Ascending aorta (tissue), 2 donors: ENCODE measurements at regions not wholly inside any gene's neighbourhood (a gene's known extent, or its start where the extent isn't known, plus 50 kb on each side); places are given as distances from the start of the nearest gene placed in this dataset.

Experiments used
- DNase-seq, 2 donors: peaks; one replicate each; pipeline ENCODE4 v3.0.0-alpha.2; 2019; ENCODE audit warnings: low spot score in 2 of 2
- H3K27ac ChIP-seq, 2 donors: fragments of 200-600 bp; sonication (generic); one replicate each; pipeline ENCODE4 v1.5.1; 2016 to 2017; ENCODE audit warnings: mild to moderate bottlenecking in 1 of 2
- H3K27me3 ChIP-seq: fragments of 200-600 bp; sonication (generic); one replicate; pipeline ENCODE4 v1.5.1; 2017
- H3K36me3 ChIP-seq, 2 donors: fragments of 200-600 bp; sonication (generic); one replicate each; pipeline ENCODE4 v1.5.1; 2016
- H3K4me1 ChIP-seq, 2 donors: fragments of 200-600 bp; sonication (generic); one replicate each; pipeline ENCODE4 v1.5.1; 2016 to 2017; ENCODE audit warnings: mild to moderate bottlenecking in 1 of 2
- H3K4me3 ChIP-seq, 2 donors: fragments of 200-600 bp; sonication (generic); one replicate each; pipeline ENCODE4 v1.5.1; 2016 to 2017; ENCODE audit warnings: mild to moderate bottlenecking in 1 of 2
- H3K9me3 ChIP-seq, 2 donors: fragments of 200-600 bp; sonication (generic); one replicate each; pipeline ENCODE4 v1.5.1; 2016
- intact Hi-C: fragments of 100-400 bp; cut with DNase I; formaldehyde crosslinking; loops from one replicate; pipeline ENCODE4 v1.15.1; 2023
- TF ChIP-seq, protein P1 (sequence below), 3 experiments: fragments of 200-600 bp in 2 of 3; fragments of 450-650 bp in 1 of 3; sonication (generic) in 2 of 3; IDR thresholded peaks; one replicate each; pipeline ENCODE4 v1.5.1; 2016 to 2019; ENCODE audit warnings: antibody characterized with exemption in 3 of 3, mild to moderate bottlenecking in 1 of 3, moderate library complexity in 1 of 3

DNA sequence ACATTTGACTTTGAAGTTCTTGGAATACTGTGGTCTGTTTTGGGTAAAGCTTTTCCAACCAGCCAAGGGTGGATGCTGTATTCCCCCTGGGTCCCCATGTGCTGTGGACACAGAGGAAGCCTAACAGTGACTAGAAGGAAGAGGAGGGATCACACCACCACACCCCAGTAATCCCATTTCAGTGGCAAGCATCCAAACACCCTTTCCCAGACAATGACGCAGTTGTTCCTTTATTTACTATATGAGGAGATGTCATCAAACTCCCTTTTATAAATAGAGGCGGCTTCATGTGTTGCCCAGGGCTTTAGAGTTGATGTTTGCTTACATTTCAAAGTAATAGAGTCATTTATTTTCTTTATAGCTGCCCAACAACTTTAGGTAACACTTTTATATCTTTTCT is 959.4 kb upstream of the GYPC start:
- H3K27ac ChIP-seq: no peak overlapping the region
- H3K4me1 ChIP-seq: no peaks in the 10 kb centered on the region
- TF ChIP-seq, protein P1, sequence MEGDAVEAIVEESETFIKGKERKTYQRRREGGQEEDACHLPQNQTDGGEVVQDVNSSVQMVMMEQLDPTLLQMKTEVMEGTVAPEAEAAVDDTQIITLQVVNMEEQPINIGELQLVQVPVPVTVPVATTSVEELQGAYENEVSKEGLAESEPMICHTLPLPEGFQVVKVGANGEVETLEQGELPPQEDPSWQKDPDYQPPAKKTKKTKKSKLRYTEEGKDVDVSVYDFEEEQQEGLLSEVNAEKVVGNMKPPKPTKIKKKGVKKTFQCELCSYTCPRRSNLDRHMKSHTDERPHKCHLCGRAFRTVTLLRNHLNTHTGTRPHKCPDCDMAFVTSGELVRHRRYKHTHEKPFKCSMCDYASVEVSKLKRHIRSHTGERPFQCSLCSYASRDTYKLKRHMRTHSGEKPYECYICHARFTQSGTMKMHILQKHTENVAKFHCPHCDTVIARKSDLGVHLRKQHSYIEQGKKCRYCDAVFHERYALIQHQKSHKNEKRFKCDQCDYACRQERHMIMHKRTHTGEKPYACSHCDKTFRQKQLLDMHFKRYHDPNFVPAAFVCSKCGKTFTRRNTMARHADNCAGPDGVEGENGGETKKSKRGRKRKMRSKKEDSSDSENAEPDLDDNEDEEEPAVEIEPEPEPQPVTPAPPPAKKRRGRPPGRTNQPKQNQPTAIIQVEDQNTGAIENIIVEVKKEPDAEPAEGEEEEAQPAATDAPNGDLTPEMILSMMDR (IDR thresholded peaks at IDR 0.05): no peak
- no peak overlapping the region for H3K4me3 ChIP-seq
- intact Hi-C loops: no loop called here
- DNase-seq: no peak
- no peaks in the 10 kb centered on the region for H3K27me3 ChIP-seq
- H3K36me3 ChIP-seq: no peaks in the 10 kb centered on the region
- no peaks in the 10 kb centered on the region for H3K9me3 ChIP-seq

DNA sequence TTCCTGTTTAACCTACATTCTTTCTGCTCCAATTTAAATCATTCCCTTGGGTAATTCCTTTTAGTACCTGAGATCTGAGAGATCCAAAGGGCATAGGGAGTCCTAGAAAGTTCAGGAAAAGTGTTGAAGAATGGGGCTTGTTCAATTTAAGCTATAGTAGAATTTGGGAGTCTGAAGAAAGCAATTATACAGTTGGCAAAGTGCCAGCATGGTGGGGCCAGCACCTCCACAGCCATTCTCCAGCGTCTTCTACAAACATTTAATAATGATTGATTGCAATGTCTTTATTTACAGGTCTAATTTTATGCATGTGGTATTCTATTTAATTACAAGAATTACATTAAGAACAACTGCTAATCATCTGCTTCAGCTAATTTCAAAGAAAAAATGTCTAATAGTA is 957.7 kb upstream of the GYPC start:
- H3K27ac ChIP-seq: no peak overlapping the region
- H3K9me3 ChIP-seq: no peaks in the 10 kb centered on the region
- TF ChIP-seq, protein P1 (IDR thresholded peaks at IDR 0.05): no peak
- DNase-seq: no peak
- H3K4me1 ChIP-seq: no peaks in the 10 kb centered on the region
- H3K27me3 ChIP-seq: no peaks in the 10 kb centered on the region
- intact Hi-C loops: no loop called here
- no peak overlapping the region for H3K4me3 ChIP-seq
- H3K36me3 ChIP-seq: no peaks in the 10 kb centered on the region

DNA sequence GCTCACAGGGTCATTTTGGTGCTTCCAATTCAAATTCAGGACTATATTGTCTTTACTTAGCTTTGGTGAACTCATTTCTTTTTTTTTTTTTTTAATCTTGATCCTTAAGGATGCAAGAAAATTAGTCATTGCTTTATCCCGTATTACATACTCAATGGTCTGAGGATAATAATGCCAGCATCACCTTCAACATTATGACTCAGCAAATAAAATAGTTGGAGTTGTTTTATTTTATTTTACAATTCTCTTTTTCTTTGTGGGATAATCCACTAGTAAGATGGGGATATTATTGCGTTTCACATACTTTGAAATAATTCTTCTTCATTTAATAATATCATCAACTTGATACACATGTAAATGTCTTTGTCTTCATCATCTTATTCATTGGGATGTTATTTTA is 954.9 kb upstream of the GYPC start:
- no peak for DNase-seq
- Histone ChIP-seq H3K4me1 (no peaks in the 10 kb centered on the region), H3K9me3 (no peaks in the 10 kb centered on the region), H3K4me3 (no peak overlapping the region), H3K27me3 (no peaks in the 10 kb centered on the region), H3K27ac (no peak overlapping the region), H3K36me3 (no peaks in the 10 kb centered on the region)
- TF ChIP-seq, protein P1 (IDR thresholded peaks at IDR 0.05): no peak
- intact Hi-C loops: no loop called here

DNA sequence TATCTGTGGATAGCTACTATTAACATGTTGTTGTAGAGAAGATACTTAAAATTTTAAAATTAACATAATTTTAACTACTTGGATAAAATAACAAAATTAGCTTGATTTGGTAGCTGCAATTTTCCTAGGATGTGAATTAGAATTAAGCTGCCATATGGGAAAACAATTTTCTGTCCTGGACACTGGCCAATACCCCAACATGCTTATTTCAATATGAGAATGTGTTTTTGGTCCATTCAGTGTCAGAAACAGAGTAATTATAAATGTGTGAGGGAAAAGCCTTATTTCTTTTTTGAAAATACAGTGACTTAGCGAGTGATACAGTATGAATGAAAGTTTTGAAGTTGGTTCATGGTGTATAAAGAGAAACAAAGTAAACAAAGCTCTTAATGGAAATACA is 948.3 kb upstream of the GYPC start:
- no peak for DNase-seq
- Histone ChIP-seq H3K4me3 (no peak overlapping the region), H3K4me1 (no peaks in the 10 kb centered on the region), H3K27ac (no peak overlapping the region), H3K36me3 (no peaks in the 10 kb centered on the region), H3K27me3 (no peaks in the 10 kb centered on the region), H3K9me3 (no peaks in the 10 kb centered on the region)
- intact Hi-C loops: no loop called here
- TF ChIP-seq, protein P1 (IDR thresholded peaks at IDR 0.05): no peak

DNA sequence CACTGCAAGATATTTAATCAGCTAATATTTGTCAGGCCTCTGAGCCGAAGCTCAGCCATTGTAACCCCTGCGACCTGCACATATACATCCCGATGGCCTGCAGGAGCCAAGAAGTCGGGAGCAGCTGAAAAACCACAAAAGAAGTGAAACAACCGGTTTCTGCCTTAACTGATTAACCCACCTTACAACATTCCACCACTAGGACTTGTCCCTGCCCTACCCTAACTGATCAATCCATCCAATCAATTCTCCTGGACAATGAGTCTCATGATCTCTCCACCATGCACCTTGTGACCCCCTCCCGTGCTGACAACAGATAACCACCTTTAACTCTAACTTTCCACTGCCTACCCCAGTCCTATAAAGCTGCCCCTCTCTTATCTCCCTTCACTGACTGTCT is 945.4 kb upstream of the GYPC start:
- intact Hi-C loops: no loop called here

DNA sequence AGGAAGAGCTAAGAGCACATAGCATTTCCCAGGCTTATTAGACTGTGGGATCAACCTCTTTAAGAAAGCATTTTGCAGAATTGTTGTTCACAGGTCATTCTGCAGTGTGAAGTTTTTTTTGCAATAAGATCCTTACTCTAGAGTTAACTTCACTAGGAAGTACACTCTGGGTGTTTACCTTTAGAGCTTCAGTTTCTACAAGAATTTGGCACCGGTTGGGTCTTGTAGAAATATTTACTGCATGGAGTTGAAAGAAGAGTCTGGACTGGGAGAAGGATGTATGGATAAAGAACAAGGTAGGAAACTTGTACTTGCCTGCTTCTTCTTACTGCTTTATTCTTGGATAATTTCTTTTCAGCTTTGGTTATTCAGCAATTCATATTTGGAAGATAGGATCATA is 944.9 kb upstream of the GYPC start:
- Histone ChIP-seq H3K4me3 (no peak overlapping the region), H3K36me3 (no peaks in the 10 kb centered on the region), H3K4me1 (no peaks in the 10 kb centered on the region), H3K9me3 (no peaks in the 10 kb centered on the region), H3K27ac (no peak overlapping the region), H3K27me3 (no peaks in the 10 kb centered on the region)
- TF ChIP-seq, protein P1 (IDR thresholded peaks at IDR 0.05): no peak
- intact Hi-C loops: no loop called here
- no peak for DNase-seq

More for the DNA sequence above, 945.4 kb upstream of the GYPC start:
- no peak overlapping the region for H3K27ac ChIP-seq
- no peaks in the 10 kb centered on the region for H3K9me3 ChIP-seq
- H3K27me3 ChIP-seq: no peaks in the 10 kb centered on the region
- H3K36me3 ChIP-seq: no peaks in the 10 kb centered on the region
- TF ChIP-seq, protein P1 (IDR thresholded peaks at IDR 0.05): no peak
- H3K4me1 ChIP-seq: no peaks in the 10 kb centered on the region
- H3K4me3 ChIP-seq: no peak overlapping the region
- no peak for DNase-seq
